H9 (cell line): ENCODE measurements at regions not wholly inside any gene's neighbourhood (a gene's known extent, or its start where the extent isn't known, plus 50 kb on each side); places are given as distances from the start of the nearest gene placed in this dataset.

Experiments used
- DNase-seq: peaks from one replicate; pipeline ENCODE4 v3.0.0-alpha.2; 2017
- H2AFZ ChIP-seq: one replicate; pipeline ENCODE4 v1.6.1; 2013; ENCODE audit warnings: mild to moderate bottlenecking, low read length, control low read depth, moderate library complexity
- H2AK5ac ChIP-seq: 2 replicates; pipeline ENCODE4 v1.6.1; 2013; ENCODE audit warnings: low read length, control low read depth, mixed read lengths; ENCODE audit not compliant: insufficient read length
- H2BK120ac ChIP-seq: one replicate; pipeline ENCODE4 v1.6.1; 2013; ENCODE audit warnings: low read depth, mild to moderate bottlenecking, low read length, control low read depth, inconsistent platforms; ENCODE audit not compliant: poor library complexity, severe bottlenecking
- H2BK12ac ChIP-seq: 2 replicates; pipeline ENCODE4 v1.6.1; 2013; ENCODE audit warnings: low read length, control low read depth, mixed read lengths, low read depth; ENCODE audit not compliant: insufficient read length
- H2BK15ac ChIP-seq: 2 replicates; pipeline ENCODE4 v1.6.1; 2013; ENCODE audit warnings: low read depth, low read length, control low read depth
- H2BK20ac ChIP-seq: one replicate; pipeline ENCODE4 v1.6.1; 2013; ENCODE audit warnings: low read depth, mild to moderate bottlenecking, low read length, control low read depth, inconsistent platforms; ENCODE audit not compliant: poor library complexity, severe bottlenecking
- H2BK5ac ChIP-seq: 2 replicates; pipeline ENCODE4 v1.6.1; 2013; ENCODE audit warnings: low read length, control low read depth, mixed read lengths; ENCODE audit not compliant: insufficient read length
- H3K14ac ChIP-seq: 2 replicates; pipeline ENCODE4 v1.6.1; 2013; ENCODE audit warnings: low read length, control low read depth; ENCODE audit not compliant: insufficient read depth
- H3K18ac ChIP-seq: 2 replicates; pipeline ENCODE4 v1.6.1; 2013; ENCODE audit warnings: low read depth, mild to moderate bottlenecking, mixed read lengths, low read length, control low read depth; ENCODE audit not compliant: insufficient read length
- H3K23ac ChIP-seq: 2 replicates; pipeline ENCODE4 v1.6.1; 2013; ENCODE audit warnings: low read length, control low read depth, mixed read lengths, low read depth; ENCODE audit not compliant: insufficient read length
- H3K23me2 ChIP-seq: 2 replicates; pipeline ENCODE4 v1.6.1; 2013; ENCODE audit warnings: low read depth, mild to moderate bottlenecking, mixed read lengths, low read length, control low read depth; ENCODE audit not compliant: insufficient read length, poor library complexity, severe bottlenecking
- H3K27ac ChIP-seq: 2 replicates; pipeline ENCODE4 v1.5.1; 2013; ENCODE audit warnings: low read length, control low read depth, mixed read lengths, low read depth; ENCODE audit not compliant: insufficient read length
- H3K27me3 ChIP-seq: 2 replicates; pipeline ENCODE4 v1.6.1; 2013; ENCODE audit warnings: low read length, control low read depth, inconsistent platforms; ENCODE audit not compliant: insufficient read depth
- H3K4ac ChIP-seq: 2 replicates; pipeline ENCODE4 v1.6.1; 2013; ENCODE audit warnings: low read depth, mild to moderate bottlenecking, control low read depth, inconsistent platforms, low read length, moderate library complexity
- H3K4me1 ChIP-seq: 2 replicates; pipeline ENCODE4 v1.6.1; 2013; ENCODE audit warnings: low read length, control low read depth, inconsistent platforms; ENCODE audit not compliant: insufficient read depth
- H3K4me2 ChIP-seq: 2 replicates; pipeline ENCODE4 v1.6.1; 2013; ENCODE audit warnings: low read length, control low read depth, mixed read lengths; ENCODE audit not compliant: insufficient read length, insufficient read depth
- H3K56ac ChIP-seq: 2 replicates; pipeline ENCODE4 v1.6.1; 2013; ENCODE audit warnings: low read depth, mild to moderate bottlenecking, mixed read lengths, low read length, control low read depth; ENCODE audit not compliant: insufficient read length
- H3K79me1 ChIP-seq: 2 replicates; pipeline ENCODE4 v1.6.1; 2013; ENCODE audit warnings: low read depth, mild to moderate bottlenecking, moderate library complexity, low read length, control low read depth, inconsistent platforms; ENCODE audit not compliant: insufficient read depth, poor library complexity, severe bottlenecking
- H3K79me2 ChIP-seq: 2 replicates; pipeline ENCODE4 v1.6.1; 2013; ENCODE audit warnings: low read length, control low read depth, inconsistent platforms; ENCODE audit not compliant: insufficient read depth
- H3K9ac ChIP-seq: 2 replicates; pipeline ENCODE4 v1.6.1; 2013; ENCODE audit warnings: low read length, control low read depth, mixed read lengths; ENCODE audit not compliant: insufficient read length; ENCODE audit errors: extremely low read depth
- H3K9me3 ChIP-seq: one replicate; pipeline ENCODE4 v1.6.1; 2013; ENCODE audit warnings: low read depth, low read length, inconsistent platforms; ENCODE audit not compliant: control insufficient read depth
- H3T11ph ChIP-seq: one replicate; pipeline ENCODE4 v1.6.1; 2013; ENCODE audit warnings: mild to moderate bottlenecking, low read length, control low read depth, inconsistent platforms
- H4K20me1 ChIP-seq: one replicate; pipeline ENCODE4 v1.6.1; 2013; ENCODE audit not compliant: control insufficient read depth, insufficient read length, insufficient read depth
- H4K5ac ChIP-seq: 2 replicates; pipeline ENCODE4 v1.6.1; 2013; ENCODE audit warnings: low read depth, mild to moderate bottlenecking, mixed read lengths, low read length, control low read depth; ENCODE audit not compliant: insufficient read length
- H4K8ac ChIP-seq: replicated peaks from 2 replicates; pipeline ENCODE4 v1.6.1; 2013; ENCODE audit warnings: low read length, control low read depth, mixed read lengths, low read depth; ENCODE audit not compliant: insufficient read length
- H4K91ac ChIP-seq: 2 replicates; pipeline ENCODE4 v1.6.1; 2013; ENCODE audit warnings: low read depth, mild to moderate bottlenecking, moderate library complexity, mixed read lengths, low read length, control low read depth; ENCODE audit not compliant: insufficient read length
- H3K27ac Mint-ChIP-seq, 3 experiments: 2 replicates in 2 of 3; 3 replicates in 1 of 3; pipeline ENCODE4 v1.8.0; 2020 to 2021; ENCODE audit warnings: mixed read lengths in 3 of 3, mild to moderate bottlenecking in 1 of 3, moderate library complexity in 1 of 3
- H3K27me3 Mint-ChIP-seq: 2 replicates; pipeline ENCODE4 v1.8.0; 2021; ENCODE audit warnings: low read depth, mild to moderate bottlenecking, moderate library complexity, mixed read lengths
- H3K36me3 Mint-ChIP-seq, 3 experiments: 2 replicates in 2 of 3; 3 replicates in 1 of 3; pipeline ENCODE4 v1.8.0; 2020 to 2021; ENCODE audit warnings: low read depth in 3 of 3, mixed read lengths in 3 of 3; ENCODE audit not compliant: insufficient read depth in 1 of 3
- H3K4me1 Mint-ChIP-seq, 2 experiments: 2 replicates each; pipeline ENCODE4 v1.8.0; 2020; ENCODE audit warnings: mixed read lengths in 2 of 2
- H3K4me3 Mint-ChIP-seq, 2 experiments: 2 replicates in 1 of 2; 3 replicates in 1 of 2; pipeline ENCODE4 v1.8.0; 2020 to 2021; ENCODE audit warnings: mild to moderate bottlenecking in 2 of 2, mixed read lengths in 2 of 2, moderate library complexity in 1 of 2
- H3K9me3 Mint-ChIP-seq, 2 experiments: 2 replicates in 1 of 2; 3 replicates in 1 of 2; pipeline ENCODE4 v1.8.0; 2020; ENCODE audit warnings: mild to moderate bottlenecking in 2 of 2, mixed read lengths in 2 of 2, moderate library complexity in 1 of 2
- CTCF ChIP-seq: fragments of 200-600 bp; sonication (generic); conservative IDR thresholded peaks from 3 replicates; pipeline ENCODE4 v1.8.0; 2021; ENCODE audit warnings: antibody characterized with exemption, mild to moderate bottlenecking
- WGBS: extraction: QIAGEN DNeasy Blood & Tissue Kit; methylation state at CpG from one replicate; pipeline ENCODE4 v1.1.7; 2013; ENCODE audit warnings: missing lambda C conversion rate, low lambda C conversion rate, mixed read lengths; ENCODE audit not compliant: insufficient read length; ENCODE audit errors: extremely low coverage; 5-methylcytosine and 5-hydroxymethylcytosine counted together

GRCh38 chr6:113645986-113646385, 211.2 kb upstream of the MARCKS start:
- H3K56ac ChIP-seq: no peak overlapping the region
- no peaks in the 10 kb centered on the region for H3K23me2 ChIP-seq
- H2AFZ ChIP-seq: no peak overlapping the region
- H3K9ac ChIP-seq: no peak overlapping the region
- no peak overlapping the region for H2BK15ac ChIP-seq
- no peak overlapping the region for H3K14ac ChIP-seq
- H3T11ph ChIP-seq: no peak overlapping the region
- 0 out of 2 replicates have a peak, but pooled peaks cover 2% of the 10 kb centered on the region for H3K27me3 ChIP-seq
- H3K4me1 ChIP-seq: no peaks in the 10 kb centered on the region; the same call in none of the 2 replicates
- H2AK5ac ChIP-seq: no peak overlapping the region
- H4K5ac ChIP-seq: no peak overlapping the region
- H3K79me2 ChIP-seq: no peaks in the 10 kb centered on the region
- no peak overlapping the region for H3K18ac ChIP-seq
- no peak for DNase-seq
- Mint-ChIP-seq H3K27me3 (peaks cover 14% of the 10 kb centered on the region), H3K27ac (no peak overlapping the region), H3K4me3 (no peak overlapping the region), H3K9me3 (no peaks in the 10 kb centered on the region), H3K4me1 (peaks cover 25 to 31% of the 10 kb centered on the region in 2 experiments), H3K36me3 (no peaks in the 10 kb centered on the region)
- no peak overlapping the region for H4K8ac ChIP-seq
- no peak overlapping the region for H4K91ac ChIP-seq
- H4K20me1 ChIP-seq: no peaks in the 10 kb centered on the region
- WGBS: no CpG with 5 or more reads among the region's 3 CpGs
- H3K4me2 ChIP-seq: no peak overlapping the region
- no peak overlapping the region for H2BK20ac ChIP-seq
- H2BK120ac ChIP-seq: no peak overlapping the region
- H3K79me1 ChIP-seq: no peaks in the 10 kb centered on the region
- TF ChIP-seq CTCF: no peak
- H2BK5ac ChIP-seq: no peak overlapping the region
- no peak overlapping the region for H3K23ac ChIP-seq
- no peak overlapping the region for H3K27ac ChIP-seq
- no peak overlapping the region for H2BK12ac ChIP-seq
- H3K4ac ChIP-seq: no peak overlapping the region
- no peaks in the 10 kb centered on the region for H3K9me3 ChIP-seq
